ENCODE measurements at regions not wholly inside any gene's neighbourhood (a gene's known extent, or its start where the extent isn't known, plus 50 kb on each side); places are given as distances from the start of the nearest gene placed in this dataset.

- no peaks in the 10 kb centered on the region for H3K9me3 ChIP-seq (replicated peaks; ENCODE audit: control insufficient read depth, insufficient read depth, low read depth, low read length)
- H4K20me1 ChIP-seq (replicated peaks; ENCODE audit: control insufficient read depth, insufficient read depth, low read length), result no peaks in the 10 kb centered on the region
- ATAC-seq (no peak), FAIRE-seq (no peak), DNase-seq (ENCODE audit: extremely low read depth in 1 of 4, low spot score in 3 of 4) (no peak)
- TF ChIP-seq RBFOX2 (IDR thresholded peaks at IDR 0.05; ENCODE audit: low read depth, low read length) (no peak), CC2D1A (IDR thresholded peaks at IDR 0.05) (no peak), U2AF2 (optimal IDR thresholded peaks at IDR 0.05; ENCODE audit: low read depth, low read length) (no peak), PHB2 (IDR thresholded peaks at IDR 0.05; ENCODE audit: low read depth) (no peak), ZC3H4 (CRISPR knock-in tag; IDR thresholded peaks at IDR 0.05; ENCODE audit: borderline replicate concordance) (no peak), THAP7 (CRISPR knock-in tag; IDR thresholded peaks at IDR 0.05) (no peak)
- H3K4me3 ChIP-seq, result no peak overlapping the region
- BruUV-seq (replicated peaks), result no TSS peak
- no peak overlapping the region for H3K9ac ChIP-seq (ENCODE audit: insufficient read depth in 1 of 2, low read depth in 2 of 2, low read length in 2 of 2)
- H3K4me1 ChIP-seq (replicated peaks in 1 of 2; ENCODE audit: control insufficient read depth in 2 of 2, insufficient read depth in 2 of 2, low read length in 2 of 2), result no peaks in the 10 kb centered on the region
- H3K79me2 ChIP-seq (ENCODE audit: control insufficient read depth, insufficient read depth, low read length), result no peaks in the 10 kb centered on the region
- no peak overlapping the region for H3K27ac ChIP-seq (ENCODE audit: extremely low read depth, low read depth, low read length)
- no peak overlapping the region for H2AFZ ChIP-seq (ENCODE audit: low read depth, low read length)
- intact Hi-C loops (cut with micrococcal nuclease), result no loop called here
- no peaks in the 10 kb centered on the region for H3K9me1 ChIP-seq (ENCODE audit: control insufficient read depth, insufficient read depth, low read length)
- no peaks in the 10 kb centered on the region for H3K36me3 ChIP-seq (ENCODE audit: control insufficient read depth, insufficient read depth, low read length)
- H3K27me3 ChIP-seq (ENCODE audit: control insufficient read depth in 2 of 2, insufficient read depth in 2 of 2, low read length in 2 of 2), result no peaks in the 10 kb centered on the region
- 12% methylated on average over 5 of the region's 5 CpGs for WGBS (ENCODE audit: insufficient coverage, low coverage, missing lambda C conversion rate)
- ChIA-PET CTCF (ENCODE audit: low intra/inter-chr PET ratio) (no interaction called here), POLR2A (no interaction called here)
- in situ Hi-C loops (cut with MboI), result no loop called here
- H3K4me2 ChIP-seq (ENCODE audit: insufficient read depth, low read length), result no peak overlapping the region
Measured at GRCh38 chr18:60163622-60164021, 209.0 kb downstream of the MC4R start.

GRCh38 chr18:60162388-60162787 lies 210.2 kb downstream of the MC4R start:
- no peak for DNase-seq (ENCODE audit: extremely low read depth in 1 of 4, low spot score in 3 of 4)
- POLR2A ChIA-PET, result no interaction called here
- BruUV-seq (replicated peaks), result no TSS peak
- CTCF ChIA-PET (ENCODE audit: low intra/inter-chr PET ratio), result no interaction called here
- in situ Hi-C loops (cut with MboI) (no loop called here), intact Hi-C loops (cut with micrococcal nuclease) (no loop called here)
- H4K20me1 ChIP-seq (replicated peaks; ENCODE audit: control insufficient read depth, insufficient read depth, low read length), result no peaks in the 10 kb centered on the region
- no peaks in the 10 kb centered on the region for H3K79me2 ChIP-seq (ENCODE audit: control insufficient read depth, insufficient read depth, low read length)
- H3K4me2 ChIP-seq (ENCODE audit: insufficient read depth, low read length), result no peak overlapping the region
- no peaks in the 10 kb centered on the region for H3K9me1 ChIP-seq (ENCODE audit: control insufficient read depth, insufficient read depth, low read length)
- no peak for ATAC-seq
- H3K27ac ChIP-seq (ENCODE audit: extremely low read depth, low read depth, low read length), result no peak overlapping the region
- TF ChIP-seq ZNF140 (CRISPR knock-in tag; IDR thresholded peaks at IDR 0.05) (no peak), TRIM24 (IDR thresholded peaks at IDR 0.05) (no peak), ZNF655 (CRISPR knock-in tag; IDR thresholded peaks at IDR 0.05) (no peak), ZNF280B (CRISPR knock-in tag; IDR thresholded peaks at IDR 0.05) (no peak), PTTG1 (tag; IDR thresholded peaks at IDR 0.05; ENCODE audit: low read depth) (no peak), HES1 (IDR thresholded peaks at IDR 0.05; ENCODE audit: low read depth) (no peak), SMARCC2 (IDR thresholded peaks at IDR 0.05; ENCODE audit: low read depth) (no peak), ZNF263 (CRISPR knock-in tag; IDR thresholded peaks at IDR 0.05; ENCODE audit: borderline replicate concordance) (no peak), MEF2A (IDR thresholded peaks at IDR 0.05; ENCODE audit: control insufficient read depth, low read depth, low read length) (no peak)
- H2AFZ ChIP-seq (ENCODE audit: low read depth, low read length), result no peak overlapping the region
- H3K36me3 ChIP-seq (ENCODE audit: control insufficient read depth, insufficient read depth, low read length), result no peaks in the 10 kb centered on the region
- no peak overlapping the region for H3K4me3 ChIP-seq
- H3K9ac ChIP-seq (ENCODE audit: insufficient read depth in 1 of 2, low read depth in 2 of 2, low read length in 2 of 2), result no peak overlapping the region
- no peaks in the 10 kb centered on the region for H3K9me3 ChIP-seq (replicated peaks; ENCODE audit: control insufficient read depth, insufficient read depth, low read depth, low read length)
- H3K4me1 ChIP-seq (replicated peaks in 1 of 2; ENCODE audit: control insufficient read depth in 2 of 2, insufficient read depth in 2 of 2, low read length in 2 of 2), result no peaks in the 10 kb centered on the region
- H3K27me3 ChIP-seq (ENCODE audit: control insufficient read depth in 2 of 2, insufficient read depth in 2 of 2, low read length in 2 of 2), result no peaks in the 10 kb centered on the region
- no peak for FAIRE-seq

Data from K562 (cell line).